Keratinocyte (primary cell): ENCODE measurements at regions not wholly inside any gene's neighbourhood (a gene's known extent, or its start where the extent isn't known, plus 50 kb on each side); places are given as distances from the start of the nearest gene placed in this dataset.
"Not testable (repeated sequence)": the region's sequence is repeated elsewhere in the genome, so short reads cannot be mapped to it uniquely, and the experiment has no call there.

Experiments
- EZH2 ChIP-seq: IDR thresholded peaks from one replicate; pipeline ENCODE4 v1.6.1; 2012; ENCODE audit warnings: inconsistent platforms, mild to moderate bottlenecking, low read length, moderate library complexity
- TF ChIP-seq, protein P1 (sequence below), 3 experiments: IDR thresholded peaks in 1 of 3; conservative IDR thresholded peaks in 1 of 3; optimal IDR thresholded peaks in 1 of 3; 2 replicates in 2 of 3; 3 replicates in 1 of 3; pipeline versions ENCODE3 to v1.5.1; 2011; ENCODE audit warnings: low read length in 3 of 3, mild to moderate bottlenecking in 3 of 3, moderate library complexity in 2 of 3, control low read depth in 1 of 3, inconsistent platforms in 1 of 3; ENCODE audit not compliant: insufficient read depth in 2 of 3; ENCODE audit errors: extremely low read depth in 1 of 3

DNA sequence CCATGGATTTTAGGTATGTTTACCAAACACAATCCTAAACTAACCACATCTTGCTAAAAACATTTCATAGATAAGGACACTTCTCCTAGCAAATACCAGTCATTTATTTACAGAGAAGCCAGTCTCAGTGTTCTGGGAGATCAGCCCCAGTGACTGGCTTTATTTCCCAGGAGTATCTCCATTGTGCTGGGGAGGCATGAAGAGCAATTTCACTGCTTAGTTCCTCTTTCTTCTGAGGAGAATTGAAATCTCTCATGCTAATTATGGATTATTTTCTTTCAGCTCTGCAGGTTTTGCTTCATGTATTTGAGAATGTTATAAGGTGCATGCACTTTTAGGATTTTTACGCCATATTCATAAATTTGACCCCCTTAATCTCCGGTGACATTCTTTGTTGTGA lies 67.8 kb downstream of the GOLGA6L22 start:
- TF ChIP-seq, protein P1, sequence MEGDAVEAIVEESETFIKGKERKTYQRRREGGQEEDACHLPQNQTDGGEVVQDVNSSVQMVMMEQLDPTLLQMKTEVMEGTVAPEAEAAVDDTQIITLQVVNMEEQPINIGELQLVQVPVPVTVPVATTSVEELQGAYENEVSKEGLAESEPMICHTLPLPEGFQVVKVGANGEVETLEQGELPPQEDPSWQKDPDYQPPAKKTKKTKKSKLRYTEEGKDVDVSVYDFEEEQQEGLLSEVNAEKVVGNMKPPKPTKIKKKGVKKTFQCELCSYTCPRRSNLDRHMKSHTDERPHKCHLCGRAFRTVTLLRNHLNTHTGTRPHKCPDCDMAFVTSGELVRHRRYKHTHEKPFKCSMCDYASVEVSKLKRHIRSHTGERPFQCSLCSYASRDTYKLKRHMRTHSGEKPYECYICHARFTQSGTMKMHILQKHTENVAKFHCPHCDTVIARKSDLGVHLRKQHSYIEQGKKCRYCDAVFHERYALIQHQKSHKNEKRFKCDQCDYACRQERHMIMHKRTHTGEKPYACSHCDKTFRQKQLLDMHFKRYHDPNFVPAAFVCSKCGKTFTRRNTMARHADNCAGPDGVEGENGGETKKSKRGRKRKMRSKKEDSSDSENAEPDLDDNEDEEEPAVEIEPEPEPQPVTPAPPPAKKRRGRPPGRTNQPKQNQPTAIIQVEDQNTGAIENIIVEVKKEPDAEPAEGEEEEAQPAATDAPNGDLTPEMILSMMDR (optimal IDR thresholded peaks at IDR 0.05 in 1 of 3, IDR thresholded peaks at IDR 0.05 in 1 of 3, conservative IDR thresholded peaks at IDR 0.05 in 1 of 3; ENCODE audit: extremely low read depth in 1 of 3, insufficient read depth in 2 of 3, low read length in 3 of 3) = not testable (repeated sequence)
- not testable (repeated sequence) for TF ChIP-seq EZH2
